HG02852 (cell line): ENCODE measurements at regions not wholly inside any gene's neighbourhood (a gene's known extent, or its start where the extent isn't known, plus 50 kb on each side); places are given as distances from the start of the nearest gene placed in this dataset.

Source experiments
- ATAC-seq: cut with Tn5 transposase; IDR thresholded peaks from one replicate; pipeline ENCODE4 v1.9.1; 2021; ENCODE audit warnings: mild to moderate bottlenecking, moderate library complexity; ENCODE audit not compliant: unreplicated experiment

GRCh38 chr2:236861944-236862343 lies 223.7 kb upstream of the COPS8 start:
- ATAC-seq: no peak

GRCh38 chr2:236862526-236862925 lies 223.2 kb upstream of the COPS8 start:
- no peak for ATAC-seq

- ATAC-seq: peak; percentile 73
Observed at GRCh38 chr2:236862961-236863728, 222.5 kb upstream of the COPS8 start.

GRCh38 chr2:236863729-236864126 lies 222.0 kb upstream of the COPS8 start:
- ATAC-seq: no peak

- no peak for ATAC-seq
Observed at GRCh38 chr2:236865052-236865451, 220.6 kb upstream of the COPS8 start.

- ATAC-seq: no peak
Observed at GRCh38 chr2:236866542-236867340, 218.9 kb upstream of the COPS8 start.

GRCh38 chr2:236867441-236868260 lies 218.0 kb upstream of the COPS8 start:
- no peak for ATAC-seq

GRCh38 chr2:236870370-236870769 lies 215.3 kb upstream of the COPS8 start:
- ATAC-seq: no peak

GRCh38 chr2:236871500-236872001 lies 214.1 kb upstream of the COPS8 start:
- no peak for ATAC-seq

GRCh38 chr2:236872015-236872414 lies 213.7 kb upstream of the COPS8 start:
- no peak for ATAC-seq

GRCh38 chr2:236872981-236873380 lies 212.7 kb upstream of the COPS8 start:
- ATAC-seq: no peak

GRCh38 chr2:236873636-236874035 lies 212.1 kb upstream of the COPS8 start:
- no peak for ATAC-seq

GRCh38 chr2:236874866-236875481 lies 210.7 kb upstream of the COPS8 start:
- no peak for ATAC-seq

- no peak for ATAC-seq
Observed at GRCh38 chr2:236875906-236876505, 209.7 kb upstream of the COPS8 start.

GRCh38 chr2:236876642-236877041 lies 209.0 kb upstream of the COPS8 start:
- ATAC-seq: no peak

GRCh38 chr2:236877972-236878371 lies 207.7 kb upstream of the COPS8 start:
- ATAC-seq: no peak

- ATAC-seq: no peak
Observed at GRCh38 chr2:236879416-236879963, 206.2 kb upstream of the COPS8 start.

- ATAC-seq: no peak
Observed at GRCh38 chr2:236882074-236882473, 203.6 kb upstream of the COPS8 start.

GRCh38 chr2:236882930-236883329 lies 202.8 kb upstream of the COPS8 start:
- no peak for ATAC-seq

- ATAC-seq: no peak
Observed at GRCh38 chr2:236883819-236884218, 201.9 kb upstream of the COPS8 start.
